ENCODE measurements at regions not wholly inside any gene's neighbourhood (a gene's known extent, or its start where the extent isn't known, plus 50 kb on each side); places are given as distances from the start of the nearest gene placed in this dataset.

DNA sequence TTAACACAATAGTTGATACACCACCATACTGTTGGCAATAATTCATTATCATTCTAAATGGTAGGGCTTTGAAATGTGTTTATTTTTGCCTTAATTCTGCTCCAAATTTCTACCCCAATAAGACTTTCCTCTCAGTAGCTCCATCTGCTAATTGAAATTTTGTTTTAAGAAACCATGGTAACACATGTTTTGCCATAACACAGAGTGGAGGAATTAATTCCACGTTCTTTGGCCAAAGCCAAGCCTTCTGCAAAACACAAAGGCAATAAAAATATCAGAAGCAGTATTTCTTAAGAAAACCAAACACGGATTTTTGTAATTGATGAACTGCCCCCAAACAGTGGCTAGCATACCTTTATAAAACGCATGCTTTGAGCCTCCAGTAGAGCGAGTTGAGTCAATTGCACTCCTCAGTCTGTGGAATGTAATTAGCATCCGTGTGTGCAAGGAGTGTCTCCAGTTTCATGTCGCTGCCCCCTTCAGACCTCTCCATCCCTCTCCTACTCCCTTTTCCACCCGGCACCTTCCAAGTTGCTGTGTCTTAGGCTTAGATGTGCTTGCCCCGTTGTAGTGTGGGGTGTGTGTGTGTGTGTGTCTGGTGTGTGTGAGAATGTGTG lies 58.2 kb upstream of the CKS2 start (continued):
- TF ChIP-seq SAP30 (IDR thresholded peaks at IDR 0.05; ENCODE audit: insufficient read depth, insufficient replicate concordance, low read length): no peak
- TF ChIP-seq ZNF274 (IDR thresholded peaks at IDR 0.05; ENCODE audit: borderline replicate concordance, extremely low read depth, low read length): no peak
- TF ChIP-seq CHD1 (IDR thresholded peaks at IDR 0.05; ENCODE audit: low read depth, low read length): no peak

All from H1 (cell line).